ENCODE measurements at regions not wholly inside any gene's neighbourhood (a gene's known extent, or its start where the extent isn't known, plus 50 kb on each side); places are given as distances from the start of the nearest gene placed in this dataset.

DNA sequence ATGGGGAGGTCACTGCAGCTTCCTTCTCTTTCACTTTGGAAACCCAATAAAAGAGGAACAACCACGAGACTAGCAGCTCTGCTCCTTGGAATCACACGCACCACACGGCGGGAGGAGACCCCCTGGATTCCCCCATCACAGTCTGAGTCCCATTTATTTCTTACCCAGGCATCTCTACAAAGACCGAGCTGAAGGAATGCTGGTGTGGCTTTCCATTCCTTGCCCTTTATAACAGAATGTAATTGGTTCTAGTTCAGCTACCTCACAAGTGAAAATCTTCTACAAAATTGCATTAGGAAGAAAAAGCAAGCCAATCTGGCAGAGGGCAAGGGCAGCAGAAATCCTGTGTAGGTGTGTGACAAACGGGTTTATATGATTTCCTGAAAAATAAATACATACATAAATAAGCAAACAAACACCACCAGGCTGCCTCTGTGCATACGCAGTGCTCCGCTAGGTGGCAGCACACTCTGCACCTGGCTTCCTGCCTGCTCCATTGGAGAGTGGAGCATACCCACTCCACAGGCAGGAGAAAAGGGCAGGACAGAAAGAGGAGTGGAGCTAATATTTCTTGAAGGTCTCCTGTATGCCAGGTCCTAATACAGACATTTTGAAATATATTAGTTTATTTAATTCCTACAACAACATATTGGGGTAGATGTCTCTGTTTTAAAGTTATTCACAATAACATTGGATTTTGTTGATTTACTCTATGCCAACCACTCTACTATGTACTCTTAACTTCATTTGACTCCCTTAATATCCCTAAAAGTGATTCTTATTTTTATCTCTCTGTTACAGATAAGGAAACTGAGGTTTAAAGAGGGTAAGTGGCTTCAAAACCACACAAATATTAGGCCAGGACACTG is 673.1 kb downstream of the KCNA4 start:
- peak; percentile 33 for DNase-seq

- DNase-seq, result peak; percentile 64
Observed at GRCh38 chr11:29336727-29337575, 679.9 kb downstream of the KCNA4 start.

GRCh38 chr11:29334776-29335130 is 682.1 kb downstream of the KCNA4 start:
- no peak for DNase-seq

DNA sequence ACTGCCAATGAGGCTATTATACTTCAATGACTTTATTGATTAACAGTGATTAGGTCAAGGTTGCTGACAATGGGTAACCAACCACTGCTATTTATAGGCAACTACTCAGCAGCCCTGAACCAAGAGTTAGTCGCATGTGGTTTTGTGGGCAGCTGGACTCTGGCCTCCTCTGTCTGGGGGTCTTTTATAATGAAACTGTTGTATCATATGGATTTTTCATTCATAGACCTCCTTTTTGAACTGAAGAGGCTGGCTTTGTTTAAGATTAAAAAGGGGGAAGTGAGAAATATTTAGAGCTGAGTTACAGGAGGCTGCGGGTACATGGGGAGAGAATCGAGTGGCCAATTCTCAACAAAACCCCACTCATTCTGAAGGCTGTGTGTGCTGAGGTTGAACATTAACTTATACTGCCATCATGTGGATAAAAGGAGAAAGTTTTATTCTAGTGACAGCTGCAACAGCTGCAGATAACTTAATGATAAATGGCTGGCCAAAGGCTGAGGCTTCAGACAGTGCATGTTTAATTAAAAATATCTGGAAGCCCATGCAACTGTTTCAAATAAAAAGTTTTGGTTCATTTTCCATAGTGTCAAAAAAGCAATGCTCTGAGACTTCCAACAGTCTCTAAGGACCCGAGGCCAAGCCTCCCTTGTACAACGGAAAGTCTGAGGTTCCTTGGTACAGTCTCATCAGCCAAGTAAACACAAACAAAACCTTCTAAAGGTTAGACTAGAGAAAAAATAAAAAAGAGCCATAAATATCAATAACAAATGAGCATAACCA is 682.6 kb downstream of the KCNA4 start:
- DNase-seq, result peak; percentile 80

DNA sequence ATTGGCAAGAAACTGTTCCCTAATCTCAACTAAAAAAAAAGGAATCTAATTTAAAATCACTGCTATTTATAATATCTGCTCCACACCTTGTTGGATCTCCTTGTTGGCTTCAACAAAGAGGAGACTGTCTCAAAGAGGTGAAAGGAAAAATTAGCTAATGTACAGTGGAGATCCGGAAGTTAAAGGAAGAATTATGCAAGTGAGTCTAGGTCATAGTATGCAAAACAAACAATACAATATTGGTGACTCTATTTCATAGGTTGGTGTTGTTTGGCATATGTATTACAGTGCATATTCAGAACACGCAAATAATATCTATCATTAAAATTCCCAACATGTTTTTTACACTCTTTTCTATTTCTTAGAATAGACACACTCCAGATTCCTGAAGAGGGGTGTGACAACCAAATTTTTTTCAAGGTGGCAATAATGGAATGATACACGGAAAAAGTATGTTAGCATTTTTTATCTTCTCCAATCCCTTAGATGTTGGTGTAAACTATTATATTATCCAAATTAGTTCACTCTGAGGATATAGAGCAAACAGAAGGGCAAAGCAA is 685.3 kb downstream of the KCNA4 start:
- no peak for DNase-seq

DNA sequence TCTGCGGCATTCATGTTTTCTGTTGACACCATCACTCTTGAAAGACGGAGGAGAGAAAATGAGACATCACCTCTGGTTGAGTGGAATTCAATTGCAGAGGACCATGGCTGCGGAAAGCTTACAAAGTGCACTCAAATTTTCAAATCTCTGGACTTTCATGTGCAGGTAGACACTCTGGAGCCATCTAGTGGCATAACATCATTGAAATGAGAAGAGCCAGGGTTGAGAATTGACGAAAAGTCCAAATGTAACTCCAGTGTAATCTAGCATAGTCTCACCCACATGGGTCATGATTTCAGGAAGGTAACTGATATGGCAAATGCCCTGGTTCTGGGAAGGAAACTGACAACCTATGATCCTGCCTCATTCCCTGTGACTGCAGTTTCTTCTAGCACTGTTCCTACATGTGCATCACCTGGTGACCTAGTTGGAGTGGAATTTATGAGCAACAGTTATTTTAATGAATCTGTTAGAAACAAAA is 687.8 kb downstream of the KCNA4 start:
- peak; percentile 84 for DNase-seq

DNA sequence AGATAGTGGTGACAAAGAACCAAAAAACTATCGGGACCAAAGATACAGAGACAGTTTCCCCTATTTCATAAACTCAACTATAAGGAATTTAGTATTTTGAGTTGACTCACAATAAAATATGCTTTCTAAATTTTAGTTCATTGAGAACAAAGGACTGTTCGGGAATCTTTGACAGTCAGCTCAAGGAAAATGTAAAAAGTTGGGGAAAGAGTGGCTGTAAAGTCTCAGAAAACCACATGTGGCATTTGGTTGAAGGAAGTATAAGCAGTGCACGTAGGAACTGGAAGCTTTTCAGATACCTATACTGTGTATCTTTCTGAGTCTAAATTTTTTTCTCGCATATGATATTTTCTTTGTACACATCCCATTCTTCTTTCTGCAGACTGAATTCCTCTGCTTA is 688.9 kb downstream of the KCNA4 start:
- peak; percentile 80 for DNase-seq

- no peak for DNase-seq
Observed at GRCh38 chr11:29326757-29327156, 690.1 kb downstream of the KCNA4 start.

DNA sequence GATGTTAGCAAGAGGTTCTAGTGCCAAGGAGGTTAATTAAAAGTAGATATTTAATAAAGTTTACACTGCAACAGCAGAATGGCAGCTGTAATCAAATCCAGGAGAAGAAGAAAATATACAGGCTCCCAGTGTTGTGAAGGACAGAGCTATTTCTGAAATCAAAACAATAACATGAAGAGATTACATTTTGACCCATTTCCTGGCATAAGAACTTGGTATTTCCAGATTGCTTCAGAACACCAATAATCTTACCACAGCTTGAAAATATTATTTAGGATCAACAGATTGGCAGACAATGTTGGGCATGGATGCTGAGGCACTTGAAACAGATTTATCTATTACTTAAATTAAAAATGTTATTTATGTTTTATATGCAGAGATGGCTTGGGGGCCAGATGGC is 692.5 kb downstream of the KCNA4 start:
- peak; percentile 42 for DNase-seq

DNA sequence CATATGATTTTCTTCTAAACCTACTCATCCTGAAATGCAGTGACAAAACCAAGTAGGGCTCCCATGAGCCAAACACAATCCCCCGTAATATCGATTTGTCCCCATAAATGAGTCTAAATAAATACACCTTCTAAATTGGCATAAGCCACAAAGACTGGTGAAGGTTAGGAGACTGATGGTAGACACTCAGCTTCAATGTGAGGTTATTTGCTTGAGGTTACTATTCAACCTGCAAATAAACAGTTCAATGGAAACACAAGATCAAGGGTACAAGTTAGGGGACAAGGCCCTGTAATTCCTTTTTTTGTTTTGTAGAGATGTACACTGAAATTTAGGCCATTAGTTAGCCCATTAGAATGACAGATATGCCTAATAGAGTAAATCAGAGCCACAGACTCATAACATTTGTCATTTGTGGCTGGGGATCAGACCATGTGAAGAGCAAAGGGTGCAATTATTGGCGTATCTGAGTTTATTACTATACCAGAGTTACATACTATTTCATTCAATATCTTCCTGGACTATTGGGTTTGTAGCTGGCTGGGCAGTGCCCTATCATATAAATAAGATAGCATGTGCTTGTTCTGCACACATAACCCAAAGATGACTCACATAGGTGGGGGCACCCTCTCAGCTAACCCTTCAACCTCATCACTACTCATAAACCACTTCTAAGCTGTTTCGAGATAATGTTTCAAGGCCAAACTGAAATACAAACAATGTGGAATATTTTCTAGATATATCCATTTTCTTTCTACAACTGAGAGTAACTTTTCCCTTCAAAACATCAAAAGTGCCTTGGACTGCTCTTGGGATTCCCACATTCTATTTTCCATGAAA is 695.3 kb downstream of the KCNA4 start:
- DNase-seq, result peak; percentile 71

GRCh38 chr11:29320196-29320595 is 696.6 kb downstream of the KCNA4 start:
- DNase-seq, result no peak

GRCh38 chr11:29319210-29319609 is 697.6 kb downstream of the KCNA4 start:
- peak; percentile 57 for DNase-seq

DNA sequence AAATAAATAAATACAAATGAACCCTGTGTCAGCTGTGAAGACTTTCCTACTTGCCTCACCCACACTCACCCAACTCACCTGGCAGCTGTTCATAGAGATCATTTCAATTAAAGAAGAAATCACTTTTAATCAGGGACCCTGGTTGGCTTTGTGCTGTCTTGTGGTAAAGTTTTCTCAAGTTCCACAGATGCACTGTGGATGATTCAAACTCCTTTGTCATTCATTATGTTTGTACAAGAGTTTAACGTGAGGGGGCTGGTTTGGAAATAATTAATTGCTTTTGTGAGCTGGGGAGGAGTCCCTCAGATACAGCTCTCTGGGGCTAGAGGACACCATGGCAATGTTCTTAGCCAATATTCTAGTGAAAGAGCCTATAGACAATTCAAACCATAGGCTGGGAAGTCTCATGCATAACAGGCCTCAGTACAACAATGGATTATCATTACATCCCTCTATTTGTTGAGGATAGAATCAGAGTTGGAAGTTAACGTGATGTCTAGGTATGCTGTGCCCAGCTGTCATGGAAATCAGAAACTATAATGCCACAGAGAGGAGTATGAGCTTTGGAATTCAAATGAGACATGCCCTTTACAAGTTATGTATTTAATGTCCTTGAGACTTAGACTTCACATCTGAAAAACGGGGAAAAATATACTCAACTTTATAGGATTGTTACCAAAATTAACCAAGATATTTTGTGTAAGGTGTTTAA is 698.5 kb downstream of the KCNA4 start:
- peak; percentile 92 for DNase-seq

- peak; percentile 85 for DNase-seq
Observed at GRCh38 chr11:29317694-29318093, 699.1 kb downstream of the KCNA4 start.

DNA sequence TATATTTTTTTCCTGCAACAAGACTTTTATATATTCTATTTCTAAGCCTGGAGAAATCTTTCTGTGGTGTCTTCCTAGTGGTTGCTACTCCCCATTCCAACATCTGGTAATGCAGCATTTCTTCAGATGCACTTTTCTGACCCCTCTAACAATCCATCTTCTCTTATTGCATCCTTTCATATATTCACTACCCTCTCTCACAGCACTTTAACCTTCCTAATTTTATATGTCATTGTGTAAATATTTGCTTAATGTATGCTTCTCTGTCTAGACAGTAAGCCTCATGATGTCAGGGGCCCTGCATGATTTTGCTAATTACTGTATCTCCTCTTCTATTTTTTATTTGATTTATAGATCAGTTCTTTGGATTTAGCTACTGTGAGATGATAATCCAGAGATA is 701.6 kb downstream of the KCNA4 start:
- peak; percentile 65 for DNase-seq

DNA sequence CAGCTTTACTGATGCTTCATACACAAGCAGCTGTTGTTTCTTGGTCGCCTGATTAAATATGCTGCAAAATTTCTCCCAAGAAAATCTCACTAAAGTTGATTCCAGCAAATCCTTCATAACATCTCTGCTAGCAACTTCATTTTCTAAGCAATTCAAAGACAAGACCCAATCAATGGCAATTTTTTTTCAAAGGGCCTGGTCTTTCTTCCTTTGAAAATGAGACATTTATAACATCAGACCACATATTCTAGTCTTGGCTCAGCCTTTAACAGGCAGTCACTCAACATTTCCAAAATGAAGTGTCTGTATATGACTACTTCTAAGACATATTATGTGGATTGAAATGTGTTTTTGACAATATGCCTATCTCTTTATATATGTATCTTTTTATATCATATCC is 702.6 kb downstream of the KCNA4 start:
- no peak for DNase-seq

- peak; percentile 96 for DNase-seq
Observed at GRCh38 chr11:29312812-29313211, 704.0 kb downstream of the KCNA4 start.

DNA sequence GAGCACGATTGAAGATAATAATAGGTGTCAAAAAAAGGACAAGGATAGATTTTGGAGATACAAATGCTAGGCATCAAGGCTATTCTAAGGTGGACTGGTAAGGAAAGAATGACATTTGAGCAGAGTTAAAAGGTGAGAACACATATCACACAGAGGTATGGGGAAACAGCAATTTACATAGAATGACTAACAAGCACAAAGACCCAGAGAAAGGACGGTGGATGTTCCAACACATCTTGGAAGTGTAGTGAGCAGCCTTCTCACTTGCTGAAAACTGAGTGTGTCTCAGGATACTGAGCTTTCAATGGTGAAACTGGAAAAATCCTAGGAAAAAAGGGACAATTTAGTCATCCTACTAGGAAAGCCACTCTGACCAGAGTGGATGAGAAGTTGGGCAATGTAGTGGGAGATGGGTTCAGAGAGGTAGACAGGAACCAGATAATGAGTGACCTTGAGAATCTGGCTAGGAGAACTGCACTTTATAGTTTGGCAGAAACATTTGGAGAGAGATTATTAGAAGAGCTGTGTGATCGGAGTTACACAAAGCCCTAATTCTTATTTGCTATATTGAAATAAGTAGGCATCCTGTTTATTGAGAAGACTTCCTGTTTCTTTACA is 706.0 kb downstream of the KCNA4 start:
- peak; percentile 50 for DNase-seq

DNA sequence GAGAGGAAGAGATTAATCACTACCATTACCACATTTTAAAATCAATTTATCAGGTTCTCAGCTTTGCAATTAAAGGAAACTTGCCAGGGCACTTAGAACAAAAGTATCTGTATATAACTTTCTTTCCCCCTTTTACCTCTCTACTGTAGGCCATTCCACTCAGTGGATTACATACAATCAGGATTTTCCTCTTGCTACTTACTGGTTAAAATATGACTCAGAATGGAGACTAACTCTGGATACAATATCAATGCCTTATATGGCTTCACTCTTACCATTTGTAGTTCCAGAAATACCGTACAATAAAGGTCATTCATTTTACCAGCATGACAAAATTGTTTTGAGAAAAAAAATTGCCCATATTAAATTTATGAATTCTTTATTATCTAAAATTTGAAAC is 706.8 kb downstream of the KCNA4 start:
- peak; percentile 98 for DNase-seq

- peak; percentile 96 for DNase-seq
Observed at GRCh38 chr11:29306527-29306926, 710.3 kb downstream of the KCNA4 start.
